Fibroblast of lung (primary cell): ENCODE measurements at regions not wholly inside any gene's neighbourhood (a gene's known extent, or its start where the extent isn't known, plus 50 kb on each side); places are given as distances from the start of the nearest gene placed in this dataset.

Source experiments
- EZH2 ChIP-seq: IDR thresholded peaks from 2 replicates; pipeline ENCODE4 v1.5.1; 2012; ENCODE audit warnings: low read length, control low read depth, mild to moderate bottlenecking; ENCODE audit errors: missing control alignments
- TF ChIP-seq, protein P1 (sequence below), 2 donors: IDR thresholded peaks in 1 of 2; conservative IDR thresholded peaks in 1 of 2; 1 replicate in 1 of 2; 2 replicates in 1 of 2; pipeline ENCODE4 v1.5.1; 2011 to 2012; ENCODE audit warnings: low read length in 2 of 2, control low read depth in 1 of 2, inconsistent platforms in 1 of 2, low read depth in 1 of 2, mild to moderate bottlenecking in 1 of 2

DNA sequence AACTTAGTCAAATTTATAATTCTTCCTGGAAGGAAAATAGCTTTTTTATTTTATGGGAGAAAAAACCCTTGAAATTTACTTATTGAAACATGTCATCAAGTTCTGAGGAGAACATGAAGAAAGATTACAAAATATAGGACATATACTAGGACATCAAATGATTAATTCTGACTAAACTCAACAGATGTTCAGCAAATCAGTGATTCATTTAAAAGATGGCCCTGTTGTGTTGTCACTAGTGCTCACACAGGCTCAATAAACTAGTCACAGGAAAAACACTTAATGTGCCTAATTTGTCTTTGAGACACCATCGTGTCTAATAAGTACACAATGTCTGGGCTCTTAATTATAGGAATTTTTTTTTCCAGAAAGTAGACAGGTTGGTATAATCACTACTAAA lies 223.8 kb upstream of the TMTC4 start:
- TF ChIP-seq, protein P1, sequence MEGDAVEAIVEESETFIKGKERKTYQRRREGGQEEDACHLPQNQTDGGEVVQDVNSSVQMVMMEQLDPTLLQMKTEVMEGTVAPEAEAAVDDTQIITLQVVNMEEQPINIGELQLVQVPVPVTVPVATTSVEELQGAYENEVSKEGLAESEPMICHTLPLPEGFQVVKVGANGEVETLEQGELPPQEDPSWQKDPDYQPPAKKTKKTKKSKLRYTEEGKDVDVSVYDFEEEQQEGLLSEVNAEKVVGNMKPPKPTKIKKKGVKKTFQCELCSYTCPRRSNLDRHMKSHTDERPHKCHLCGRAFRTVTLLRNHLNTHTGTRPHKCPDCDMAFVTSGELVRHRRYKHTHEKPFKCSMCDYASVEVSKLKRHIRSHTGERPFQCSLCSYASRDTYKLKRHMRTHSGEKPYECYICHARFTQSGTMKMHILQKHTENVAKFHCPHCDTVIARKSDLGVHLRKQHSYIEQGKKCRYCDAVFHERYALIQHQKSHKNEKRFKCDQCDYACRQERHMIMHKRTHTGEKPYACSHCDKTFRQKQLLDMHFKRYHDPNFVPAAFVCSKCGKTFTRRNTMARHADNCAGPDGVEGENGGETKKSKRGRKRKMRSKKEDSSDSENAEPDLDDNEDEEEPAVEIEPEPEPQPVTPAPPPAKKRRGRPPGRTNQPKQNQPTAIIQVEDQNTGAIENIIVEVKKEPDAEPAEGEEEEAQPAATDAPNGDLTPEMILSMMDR (conservative IDR thresholded peaks at IDR 0.05 in 1 of 2, IDR thresholded peaks at IDR 0.05 in 1 of 2; ENCODE audit: low read depth in 1 of 2, low read length in 2 of 2), result no peak
- TF ChIP-seq EZH2, result no peak
